ENCODE measurements at regions not wholly inside any gene's neighbourhood (a gene's known extent, or its start where the extent isn't known, plus 50 kb on each side); places are given as distances from the start of the nearest gene placed in this dataset.
A peak's percentile ranks its signal among the peaks of the same experiment; 100 is the strongest.

GRCh38 chr2:225156853-225157451, 114.7 kb upstream of the DOCK10 start:
- DNase-seq: no peak

DNA sequence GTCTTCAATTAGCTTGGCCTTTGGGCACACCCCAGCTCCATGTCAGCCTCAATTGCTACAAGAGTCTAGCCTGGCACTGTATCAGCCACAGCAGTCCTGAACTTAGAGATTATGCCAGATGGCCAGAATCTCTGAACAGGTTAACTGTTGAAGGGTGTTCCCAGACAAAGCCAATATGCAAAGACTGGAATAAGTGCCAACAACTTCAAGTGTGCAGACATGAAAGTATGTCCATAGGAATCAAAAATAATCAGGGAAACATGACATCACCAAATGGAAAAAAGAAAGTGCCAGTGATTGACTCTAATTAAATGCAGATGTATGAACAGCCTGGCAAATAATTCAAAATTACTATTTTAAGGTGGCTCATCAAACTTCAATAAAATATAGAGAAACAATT, 98.5 kb upstream of the DOCK10 start:
- no peak for DNase-seq

DNA sequence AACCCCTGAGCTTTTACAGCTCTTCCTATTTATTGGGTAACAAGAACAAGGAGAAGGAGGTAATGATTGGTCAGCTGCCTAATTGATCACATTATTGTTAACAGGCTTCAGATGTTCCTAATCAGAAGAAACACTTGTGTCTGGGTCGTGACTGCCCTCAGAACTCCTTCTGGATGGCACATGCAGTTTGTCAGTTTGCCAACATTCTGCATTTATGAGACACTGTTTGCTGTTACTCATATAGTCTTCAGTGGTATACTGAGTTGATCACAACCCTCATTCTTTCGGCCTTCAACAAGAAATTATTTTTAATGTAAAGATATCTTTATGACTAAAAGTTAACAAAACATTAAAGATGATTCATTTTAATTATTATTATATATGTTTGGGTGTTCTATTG, 95.7 kb upstream of the DOCK10 start:
- no peak for DNase-seq

GRCh38 chr2:225136552-225136951, 94.3 kb upstream of the DOCK10 start:
- no peak for DNase-seq

GRCh38 chr2:225131898-225132297, 89.6 kb upstream of the DOCK10 start:
- no peak for DNase-seq

- no peak for DNase-seq
These were observed 87.8 kb upstream of the DOCK10 start for GRCh38 chr2:225130093-225130492.

DNA sequence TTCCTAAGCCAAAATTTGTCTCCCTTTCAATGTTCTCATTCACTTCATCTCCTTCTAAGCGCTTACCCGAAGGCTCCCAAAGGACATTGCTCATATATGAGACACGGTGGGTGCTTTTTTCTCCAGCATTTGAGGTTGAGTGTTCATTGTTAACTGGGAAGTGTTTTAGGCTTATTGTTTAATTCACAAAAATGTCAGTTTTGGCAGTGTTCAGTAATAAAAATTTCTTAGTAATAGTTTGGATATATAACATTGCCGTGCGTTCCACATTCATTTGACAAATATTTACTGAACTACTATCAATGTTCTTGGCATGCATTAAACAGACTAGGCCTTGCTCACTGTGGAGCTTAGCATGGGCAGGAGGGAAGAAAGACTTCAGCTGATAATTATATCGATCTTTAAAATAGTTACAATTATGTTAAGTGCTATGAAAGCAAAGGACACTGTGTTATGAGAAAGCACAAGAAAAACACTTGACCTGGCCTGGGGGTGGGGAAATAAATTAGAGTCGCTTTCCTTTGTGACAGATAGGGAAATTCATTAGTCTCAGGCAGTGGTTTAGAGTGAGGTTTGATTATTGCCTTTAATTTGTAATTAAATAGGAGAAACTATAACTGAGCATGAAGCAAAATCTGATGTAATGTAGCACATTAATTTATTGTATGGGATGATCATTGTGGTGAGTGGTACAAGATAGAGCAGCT, 82.2 kb upstream of the DOCK10 start:
- DNase-seq: no peak

DNA sequence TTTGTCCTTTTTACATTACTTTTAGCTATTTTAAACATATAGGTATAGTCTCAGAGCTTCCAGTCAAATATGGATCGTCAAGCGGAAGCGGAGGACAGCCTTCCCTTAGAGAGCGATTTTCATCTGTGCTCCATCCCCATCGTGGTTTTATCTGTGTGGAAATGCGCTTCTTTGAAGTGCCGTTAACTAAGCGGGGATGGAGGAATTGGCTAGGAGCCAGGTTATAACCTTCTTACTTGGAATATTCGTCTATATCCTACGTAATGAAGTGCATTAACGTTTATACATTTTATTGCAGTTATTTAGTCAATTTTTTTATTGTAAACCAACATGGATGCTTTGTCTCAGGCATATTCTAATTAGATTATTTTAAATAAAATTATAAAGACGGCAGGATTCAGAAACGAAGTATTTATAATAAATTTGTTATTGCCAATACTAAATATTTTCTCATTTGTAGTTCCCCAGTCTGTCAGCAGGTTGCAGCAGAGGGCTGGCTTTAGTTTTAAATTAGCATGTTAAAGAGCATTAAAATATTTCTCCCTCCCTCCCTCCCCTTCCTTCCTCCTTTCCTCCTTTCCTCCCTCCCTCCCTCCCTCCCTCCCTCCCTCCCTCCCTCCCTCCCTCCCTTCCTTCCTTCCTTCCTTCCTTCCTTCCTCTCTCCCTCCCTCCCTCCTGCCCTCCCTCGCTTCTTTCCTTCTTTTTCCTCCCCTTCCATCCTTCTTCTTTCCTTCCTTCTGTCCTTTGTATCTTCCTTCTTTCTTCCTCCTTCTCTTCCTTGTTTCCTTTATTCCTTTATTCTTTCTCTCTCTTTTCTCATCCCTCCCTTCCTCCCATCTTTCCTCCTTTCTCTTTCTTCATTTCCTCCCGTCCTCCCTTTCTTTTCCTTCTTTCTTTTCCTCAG, 80.6 kb upstream of the DOCK10 start:
- DNase-seq: peak in 8 of 56 donors; percentile 3 to 48 (median 10)

GRCh38 chr2:225122007-225122406, 79.7 kb upstream of the DOCK10 start:
- DNase-seq: no peak

GRCh38 chr2:225120186-225120585, 77.9 kb upstream of the DOCK10 start:
- DNase-seq: peak in 1 of 56 donors; percentile 35

DNA sequence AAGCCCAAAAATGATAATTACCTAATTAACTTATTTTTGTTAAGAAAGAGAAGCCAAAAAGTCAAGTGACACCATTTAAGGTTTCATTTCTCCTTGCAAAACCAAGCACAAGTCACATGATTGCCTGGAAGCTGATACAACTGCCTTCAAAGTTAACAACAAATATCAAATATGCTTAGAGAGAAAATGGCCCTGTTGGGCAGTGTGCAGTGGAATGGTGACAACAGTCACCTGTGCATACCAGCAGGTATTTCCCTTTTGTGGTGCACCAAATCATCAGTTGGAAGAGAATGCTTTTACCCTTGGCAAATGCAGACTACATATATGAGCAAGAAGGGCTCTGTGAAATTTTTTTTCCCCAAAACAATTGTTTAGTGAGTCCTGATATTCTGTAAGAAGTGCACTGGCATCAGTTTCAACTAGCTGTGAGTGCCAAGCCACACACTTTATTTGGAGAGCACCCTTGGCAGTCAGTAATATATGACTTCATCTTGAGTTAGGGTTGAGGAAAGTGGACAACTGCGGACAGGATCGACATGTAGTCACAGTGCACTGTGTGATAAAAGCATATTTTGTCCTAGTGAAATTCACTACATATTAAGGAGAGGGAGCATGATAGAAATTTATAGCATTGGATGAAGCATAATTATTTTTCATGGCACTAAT, 74.9 kb upstream of the DOCK10 start:
- peak in 2 of 56 donors; percentile 10 to 27 for DNase-seq

GRCh38 chr2:225114786-225115323, 72.6 kb upstream of the DOCK10 start:
- no peak for DNase-seq

GRCh38 chr2:225113371-225114015, 71.2 kb upstream of the DOCK10 start:
- DNase-seq: no peak

- DNase-seq: peak in 12 of 56 donors; percentile 7 to 65 (median 36)
These were observed 70.3 kb upstream of the DOCK10 start for GRCh38 chr2:225112362-225113126.

DNA sequence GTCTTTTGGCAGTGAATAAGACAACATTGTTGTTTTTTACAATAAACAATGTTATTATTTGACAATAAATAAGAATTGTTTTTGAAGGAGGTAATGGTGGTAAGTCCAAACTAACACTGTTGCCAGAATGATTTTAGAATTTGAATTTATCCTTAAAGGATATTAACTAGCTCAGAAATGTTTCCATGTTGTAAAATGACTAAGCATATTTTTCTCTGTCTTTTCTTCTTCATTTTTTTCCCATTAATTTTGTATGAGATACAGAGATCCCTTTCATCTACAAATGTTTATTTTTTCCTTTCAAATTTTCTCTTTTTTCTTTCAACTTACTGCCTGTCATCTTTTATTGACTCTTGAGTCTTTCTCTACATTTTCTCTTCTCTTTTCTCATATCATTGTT, 66.5 kb upstream of the DOCK10 start:
- DNase-seq: no peak

- no peak for DNase-seq
These were observed 62.7 kb upstream of the DOCK10 start for GRCh38 chr2:225104971-225105370.

GRCh38 chr2:225104321-225104720, 62.1 kb upstream of the DOCK10 start:
- DNase-seq: no peak

DNA sequence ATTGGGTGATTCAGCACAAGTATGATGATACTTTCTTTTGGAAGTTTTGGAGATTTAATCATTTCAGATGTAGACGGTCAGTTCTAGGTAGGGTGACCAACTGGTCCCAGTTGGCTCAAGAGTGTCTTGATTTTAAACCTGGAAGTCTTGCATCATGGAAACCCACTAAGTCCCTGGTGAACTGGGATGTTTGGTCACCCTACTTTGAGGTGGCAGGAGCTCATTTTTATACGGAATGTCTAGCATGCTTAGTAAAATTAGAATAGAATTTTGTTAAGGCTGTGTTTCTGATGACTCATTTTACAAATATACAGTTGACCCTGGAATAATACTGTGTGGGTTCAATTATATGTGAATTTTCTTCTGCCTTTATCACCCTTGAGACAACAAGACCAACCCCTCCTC, 61.5 kb upstream of the DOCK10 start:
- no peak for DNase-seq

DNA sequence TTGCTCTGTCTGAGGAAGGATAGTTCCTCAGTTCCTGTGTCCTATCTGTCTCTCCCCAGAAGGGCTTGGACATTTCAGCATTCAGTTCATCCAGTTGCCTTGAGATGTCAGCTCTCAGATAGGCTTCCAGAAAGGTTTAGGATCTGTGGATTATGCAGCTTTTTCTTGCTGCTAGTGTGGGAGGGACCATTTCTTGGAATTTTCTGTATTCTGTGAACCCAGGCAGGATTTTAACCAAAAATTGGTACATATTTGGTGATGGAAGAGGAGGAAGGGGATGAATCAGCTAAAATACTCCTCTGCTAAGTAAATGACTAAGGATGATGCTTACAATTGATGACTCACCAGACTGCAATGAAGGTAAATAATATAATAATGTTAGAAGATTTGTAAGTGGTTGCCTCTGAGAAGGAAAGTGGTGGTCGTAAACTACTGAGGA, 58.6 kb upstream of the DOCK10 start:
- peak in 2 of 56 donors; percentile 18 to 36 for DNase-seq

DNA sequence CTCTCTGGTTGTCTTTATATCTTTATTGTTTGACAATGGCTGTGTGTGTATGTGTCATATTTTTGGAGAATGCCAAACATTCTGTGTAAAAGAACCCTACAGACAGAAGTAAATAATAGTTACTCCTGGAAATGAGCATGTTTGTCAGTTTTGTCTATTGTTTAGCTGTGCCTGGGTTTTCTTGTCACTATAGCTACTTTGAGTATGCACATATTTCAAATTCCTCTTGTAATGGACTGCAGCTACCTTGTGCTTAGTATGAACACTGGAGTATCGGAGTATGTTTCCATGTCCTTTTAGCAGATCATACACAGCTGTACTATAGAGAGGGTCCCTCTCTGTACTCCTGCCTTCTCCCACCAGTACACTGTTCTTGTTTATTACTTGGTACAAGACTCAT, 58.0 kb upstream of the DOCK10 start:
- no peak for DNase-seq

Data from nucleus accumbens (tissue), 56 donors.